ENCODE measurements at regions not wholly inside any gene's neighbourhood (a gene's known extent, or its start where the extent isn't known, plus 50 kb on each side); places are given as distances from the start of the nearest gene placed in this dataset.
"Not testable (repeated sequence)": the region's sequence is repeated elsewhere in the genome, so short reads cannot be mapped to it uniquely, and the experiment has no call there.

DNA sequence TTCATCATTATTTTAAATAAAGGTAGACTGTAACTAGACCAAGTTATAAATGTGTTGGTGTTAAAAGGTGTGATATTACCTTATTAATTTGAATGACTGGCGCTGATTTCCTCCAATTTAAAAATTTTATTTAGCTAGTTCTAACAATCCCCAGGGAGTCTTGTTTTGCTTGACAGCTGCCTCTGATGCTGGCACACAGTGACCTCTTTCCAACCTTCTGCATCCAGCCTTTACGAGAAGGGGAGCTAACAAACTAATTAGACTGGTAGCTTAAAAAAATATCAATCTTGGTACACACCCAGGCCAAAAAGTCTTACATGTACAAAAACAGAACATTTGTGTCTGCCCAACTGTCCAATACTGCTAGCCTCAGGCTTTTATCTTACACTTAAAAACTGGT is 51.8 kb upstream of the ENPEP start:
- DNase-seq (ENCODE audit: low spot score) = no peak

- DNase-seq (ENCODE audit: low spot score) = no peak
Observed at GRCh38 chr4:110418641-110419040, 57.3 kb upstream of the ENPEP start.

- no peak for DNase-seq (ENCODE audit: low spot score)
Observed at GRCh38 chr4:110417136-110417535, 58.8 kb upstream of the ENPEP start.

DNA sequence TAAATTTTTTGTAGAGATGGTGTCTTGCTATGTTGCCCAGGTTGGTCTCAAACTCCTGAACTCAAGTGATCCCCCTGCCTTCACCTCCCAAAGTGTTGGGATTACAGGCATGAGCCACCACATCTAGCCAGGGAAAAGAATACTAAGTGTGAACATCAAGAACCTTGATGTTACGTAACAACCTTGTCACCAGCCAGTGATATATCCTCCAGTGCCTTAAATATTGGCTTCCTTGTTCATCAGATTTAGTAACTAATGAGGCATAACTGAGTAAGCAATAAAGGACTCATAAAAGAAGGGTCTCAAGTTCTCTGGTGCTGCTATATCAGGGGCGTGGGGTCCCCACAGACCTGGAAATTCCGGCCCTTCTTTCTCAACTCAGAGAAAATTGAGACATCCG is 60.5 kb upstream of the ENPEP start:
- no peak for DNase-seq (ENCODE audit: low spot score)

GRCh38 chr4:110415041-110415440 is 60.9 kb upstream of the ENPEP start:
- DNase-seq (ENCODE audit: low spot score) = no peak

- no peak for DNase-seq (ENCODE audit: low spot score)
Observed at GRCh38 chr4:110414561-110414920, 61.4 kb upstream of the ENPEP start.

DNA sequence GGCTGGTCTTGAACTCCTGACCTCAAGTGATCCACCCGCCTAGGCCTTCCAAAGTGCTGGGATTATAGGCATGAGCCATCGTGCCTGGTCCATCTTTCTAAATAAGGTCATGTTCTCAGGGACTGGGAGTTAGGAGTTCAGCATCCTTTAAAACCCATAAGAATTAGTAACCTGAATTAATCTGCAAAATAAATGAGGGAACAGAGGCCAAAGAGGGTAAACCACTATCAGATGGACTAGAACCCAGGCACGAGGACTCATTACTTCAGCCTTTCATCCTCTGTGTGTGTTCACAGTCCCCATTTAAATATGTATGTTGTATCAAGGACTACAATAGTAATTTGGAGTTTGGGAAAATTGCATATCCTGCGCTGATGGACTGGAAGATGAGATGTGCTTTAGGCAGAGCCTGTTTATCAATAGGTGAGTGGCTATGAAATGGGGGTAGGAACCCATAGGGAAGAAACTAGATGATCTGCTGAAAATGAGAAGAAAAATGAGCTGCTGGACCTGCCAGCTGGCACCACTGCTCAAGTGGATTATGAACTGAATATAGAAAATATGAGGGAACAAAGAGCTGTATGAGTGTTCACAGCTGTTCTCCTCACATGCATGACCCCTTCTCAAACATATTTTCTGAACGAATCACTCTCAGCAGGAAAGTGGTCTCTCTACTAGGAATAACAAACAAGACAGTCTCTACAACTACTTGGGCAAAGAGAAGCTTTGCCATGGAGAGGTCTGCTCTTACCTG is 62.0 kb upstream of the ENPEP start:
- not testable (repeated sequence) for DNase-seq (ENCODE audit: low spot score)

- DNase-seq (ENCODE audit: low spot score) = no peak
Observed at GRCh38 chr4:110412354-110413065, 63.4 kb upstream of the ENPEP start.

- no peak for DNase-seq (ENCODE audit: low spot score)
Observed at GRCh38 chr4:110411574-110412011, 64.4 kb upstream of the ENPEP start.

- not testable (repeated sequence) for DNase-seq (ENCODE audit: low spot score)
Observed at GRCh38 chr4:110410853-110411573, 64.9 kb upstream of the ENPEP start.

DNA sequence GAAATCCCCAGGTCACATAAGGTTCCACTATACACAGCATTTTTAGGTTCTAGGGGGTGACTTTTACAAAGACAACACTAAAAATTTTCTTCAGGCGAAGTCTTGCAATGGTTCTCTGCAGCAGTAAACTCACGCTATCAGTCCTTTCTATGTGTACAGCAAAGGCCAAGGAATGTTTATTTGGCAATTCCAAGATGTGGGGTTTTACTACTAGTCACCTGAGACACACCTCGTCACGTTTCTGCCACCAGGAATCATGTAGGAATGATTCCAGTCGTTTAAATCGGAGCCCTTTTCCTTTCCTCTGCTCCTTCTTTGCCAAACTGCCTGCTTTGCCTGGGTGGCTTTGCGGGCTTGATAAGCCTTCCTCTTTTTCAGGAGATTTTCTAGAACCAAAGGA is 75.9 kb upstream of the ENPEP start:
- no peak for DNase-seq (ENCODE audit: low spot score)

- not testable (repeated sequence) for DNase-seq (ENCODE audit: low spot score)
Observed at GRCh38 chr4:110399046-110399445, 76.9 kb upstream of the ENPEP start.

- no peak for DNase-seq (ENCODE audit: low spot score)
Observed at GRCh38 chr4:110396963-110397362, 79.0 kb upstream of the ENPEP start.

GRCh38 chr4:110395421-110395820 is 80.5 kb upstream of the ENPEP start:
- no peak for DNase-seq (ENCODE audit: low spot score)

DNA sequence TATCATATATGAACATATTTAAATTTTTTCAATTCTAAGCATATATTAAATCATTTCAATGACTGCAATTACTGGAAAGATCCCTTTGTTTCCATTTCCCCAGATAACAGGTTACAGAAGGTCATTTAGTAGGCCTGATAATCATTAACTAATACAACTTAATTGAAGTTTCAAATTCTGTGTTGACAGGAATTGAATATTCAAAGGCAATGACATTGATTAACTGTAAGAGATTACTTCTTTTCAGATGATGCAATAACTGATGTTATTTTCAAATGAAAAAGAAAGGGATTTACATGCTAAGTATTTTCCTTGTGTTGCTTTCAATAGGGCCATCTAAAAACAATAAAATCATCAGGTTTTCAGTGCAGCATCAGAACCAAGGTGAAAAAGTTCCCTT is 81.1 kb upstream of the ENPEP start:
- DNase-seq (ENCODE audit: low spot score) = no peak

DNA sequence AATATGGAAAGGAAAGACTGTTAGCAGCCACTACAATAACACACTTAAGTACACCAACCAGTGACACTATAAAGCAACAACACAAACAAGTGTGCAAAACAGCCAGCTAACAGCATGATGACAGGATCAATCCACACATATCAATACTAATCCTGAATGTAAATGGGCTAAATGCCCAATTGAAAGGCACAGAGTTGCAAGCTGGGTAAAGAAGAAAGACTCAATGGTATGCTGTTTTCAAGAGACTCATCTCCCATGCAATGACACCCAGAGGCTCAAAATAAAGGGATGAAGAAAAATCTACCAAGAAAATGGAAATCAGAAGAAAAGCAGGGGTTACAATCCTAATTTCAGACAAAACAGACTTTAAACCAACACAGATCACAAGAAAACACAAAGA is 94.2 kb upstream of the ENPEP start:
- no peak for DNase-seq (ENCODE audit: low spot score)

- no peak for DNase-seq (ENCODE audit: low spot score)
Observed at GRCh38 chr4:110372485-110372884, 103.5 kb upstream of the ENPEP start.

DNA sequence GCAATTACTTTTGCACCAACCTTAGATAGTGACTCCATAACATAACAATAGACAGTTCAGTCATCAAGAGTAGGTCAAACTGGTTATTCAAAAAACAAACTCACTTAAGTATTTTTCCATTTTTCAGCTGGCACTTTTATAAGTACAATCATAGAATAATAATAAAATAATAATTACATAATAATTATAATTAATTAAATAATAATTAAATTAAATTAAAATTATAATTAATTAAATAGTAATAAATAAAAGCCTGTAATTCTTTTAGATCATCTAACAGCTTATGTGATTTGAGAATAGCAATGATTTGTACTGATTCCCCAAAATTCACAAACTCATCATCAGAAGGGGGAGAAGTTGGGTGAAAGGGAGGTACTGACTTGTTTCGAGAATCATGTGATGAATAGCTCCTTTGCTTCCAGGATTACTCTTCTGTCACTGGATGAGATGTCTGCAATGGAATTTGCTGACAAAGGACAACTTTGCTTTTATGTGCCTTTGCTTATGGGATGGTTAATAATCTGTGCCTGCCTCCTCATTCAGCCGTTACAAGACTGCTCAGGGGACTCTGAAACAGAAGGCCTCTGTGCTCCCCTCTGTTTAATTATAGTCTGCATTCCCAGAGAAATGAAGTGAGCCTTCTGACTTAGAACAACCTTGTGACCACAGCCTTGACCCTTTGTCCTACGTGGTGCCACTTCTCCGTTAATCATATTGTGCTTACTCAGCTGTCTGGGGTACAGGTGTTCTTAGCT is 104.8 kb upstream of the ENPEP start:
- DNase-seq (ENCODE audit: low spot score) = no peak

GRCh38 chr4:110368409-110368808 is 107.5 kb upstream of the ENPEP start:
- no peak for DNase-seq (ENCODE audit: low spot score)

GRCh38 chr4:110367156-110367555 is 108.8 kb upstream of the ENPEP start:
- DNase-seq (ENCODE audit: low spot score) = no peak

DNA sequence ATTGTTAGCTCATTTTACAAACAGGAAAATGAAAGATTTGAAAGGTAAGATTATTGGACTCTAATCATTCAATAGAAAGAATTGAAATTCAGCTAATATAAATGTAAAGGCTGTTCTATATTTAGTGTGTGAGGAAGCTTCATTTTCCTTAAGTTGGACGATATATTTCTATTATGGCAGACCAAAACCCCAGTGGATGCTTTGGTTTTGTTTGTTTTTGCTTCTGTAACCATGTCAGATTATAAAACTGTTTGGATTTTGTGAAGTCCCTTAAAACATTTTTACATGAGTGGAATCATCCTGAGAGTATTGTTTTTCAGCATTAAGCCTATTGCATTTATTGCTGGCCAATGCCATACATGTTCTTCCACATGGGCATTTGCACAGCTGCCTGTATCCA is 110.2 kb upstream of the ENPEP start:
- no peak for DNase-seq (ENCODE audit: low spot score)

DNA sequence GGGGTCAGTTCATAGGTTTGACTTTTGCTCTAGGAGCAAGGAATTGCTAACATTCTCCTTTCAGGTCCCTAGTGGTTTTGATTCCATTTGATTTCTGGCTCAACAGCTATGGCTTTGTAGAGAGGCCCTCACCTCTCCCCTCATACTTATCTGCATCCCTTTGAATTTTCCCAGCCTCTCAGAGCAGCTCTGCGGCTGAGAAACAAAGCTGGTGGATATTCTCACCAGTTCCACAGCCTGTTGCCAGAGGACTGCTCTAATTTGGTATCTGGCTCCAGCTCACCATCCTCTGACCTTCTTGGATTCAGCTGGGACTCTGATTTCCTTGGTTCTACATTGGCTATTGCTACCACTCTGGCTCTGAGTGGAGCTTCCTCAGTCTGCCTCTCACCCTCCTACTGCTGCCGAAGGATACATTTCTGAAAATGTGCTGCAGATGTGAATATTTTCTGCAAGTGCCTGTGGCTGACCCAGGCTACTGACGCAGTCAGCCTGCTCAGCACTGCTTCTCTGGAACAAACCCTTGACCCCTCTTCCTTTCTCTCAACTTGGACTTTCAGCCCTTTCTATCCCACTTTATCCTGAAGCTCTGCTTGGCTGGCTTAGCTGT is 110.9 kb upstream of the ENPEP start:
- DNase-seq (ENCODE audit: low spot score) = no peak

Data from Ammon's horn (tissue), 1 donor.